Testis (tissue), 2 donors: ENCODE measurements at regions not wholly inside any gene's neighbourhood (a gene's known extent, or its start where the extent isn't known, plus 50 kb on each side); places are given as distances from the start of the nearest gene placed in this dataset.

ENCODE experiments used
- POLR2A ChIP-seq: fragments of 450-650 bp; IDR thresholded peaks from one replicate; pipeline ENCODE4 v1.6.1; 2017; ENCODE audit warnings: antibody characterized with exemption, mild to moderate bottlenecking, moderate library complexity
- TF ChIP-seq, protein P1 (sequence below), 3 experiments: fragments of 450-650 bp in 2 of 3; fragments of 200-600 bp in 1 of 3; sonication (generic) in 1 of 3; IDR thresholded peaks; one replicate each; pipeline ENCODE4 v1.5.1; 2016 to 2019; ENCODE audit warnings: antibody characterized with exemption in 3 of 3, mild to moderate bottlenecking in 2 of 3, moderate library complexity in 1 of 3

DNA sequence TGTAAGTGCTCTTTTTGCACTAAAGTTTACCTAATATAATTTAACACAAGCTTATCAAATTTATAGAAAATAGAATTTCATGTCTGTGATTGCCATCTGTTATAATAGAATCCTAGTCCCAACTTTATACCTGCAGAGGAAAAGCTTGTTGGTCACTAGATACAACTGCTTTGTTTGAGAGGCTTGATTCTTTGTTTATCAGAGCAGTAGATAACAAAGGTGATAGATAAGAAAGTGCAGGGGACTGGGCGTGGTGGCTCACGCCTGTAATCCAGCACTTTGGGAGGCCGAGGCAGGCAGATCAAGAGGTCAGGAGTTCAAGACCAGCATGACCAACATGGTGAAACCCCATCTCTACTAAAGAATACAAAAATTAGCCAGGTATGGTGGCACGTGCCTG is 528.0 kb downstream of the STK39 start:
- TF ChIP-seq, protein P1, sequence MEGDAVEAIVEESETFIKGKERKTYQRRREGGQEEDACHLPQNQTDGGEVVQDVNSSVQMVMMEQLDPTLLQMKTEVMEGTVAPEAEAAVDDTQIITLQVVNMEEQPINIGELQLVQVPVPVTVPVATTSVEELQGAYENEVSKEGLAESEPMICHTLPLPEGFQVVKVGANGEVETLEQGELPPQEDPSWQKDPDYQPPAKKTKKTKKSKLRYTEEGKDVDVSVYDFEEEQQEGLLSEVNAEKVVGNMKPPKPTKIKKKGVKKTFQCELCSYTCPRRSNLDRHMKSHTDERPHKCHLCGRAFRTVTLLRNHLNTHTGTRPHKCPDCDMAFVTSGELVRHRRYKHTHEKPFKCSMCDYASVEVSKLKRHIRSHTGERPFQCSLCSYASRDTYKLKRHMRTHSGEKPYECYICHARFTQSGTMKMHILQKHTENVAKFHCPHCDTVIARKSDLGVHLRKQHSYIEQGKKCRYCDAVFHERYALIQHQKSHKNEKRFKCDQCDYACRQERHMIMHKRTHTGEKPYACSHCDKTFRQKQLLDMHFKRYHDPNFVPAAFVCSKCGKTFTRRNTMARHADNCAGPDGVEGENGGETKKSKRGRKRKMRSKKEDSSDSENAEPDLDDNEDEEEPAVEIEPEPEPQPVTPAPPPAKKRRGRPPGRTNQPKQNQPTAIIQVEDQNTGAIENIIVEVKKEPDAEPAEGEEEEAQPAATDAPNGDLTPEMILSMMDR (IDR thresholded peaks at IDR 0.05), result no peak
- no peak for TF ChIP-seq POLR2A
